ENCODE measurements at regions not wholly inside any gene's neighbourhood (a gene's known extent, or its start where the extent isn't known, plus 50 kb on each side); places are given as distances from the start of the nearest gene placed in this dataset.

GRCh38 chr2:7971841-7972240, 710.0 kb upstream of the ID2 start:
- TF ChIP-seq POLR2A (IDR thresholded peaks at IDR 0.05) (no peak), CTCF (IDR thresholded peaks at IDR 0.05 in 4 of 5, conservative IDR thresholded peaks at IDR 0.05 in 1 of 5) (no peak)
